Skin of body (tissue), 2 donors: ENCODE measurements at regions not wholly inside any gene's neighbourhood (a gene's known extent, or its start where the extent isn't known, plus 50 kb on each side); places are given as distances from the start of the nearest gene placed in this dataset. TPM values are rescaled to one million over a fixed set of nuclear protein-coding genes. Genes with fewer than 3 reads are reported as not detected.
"Not testable (repeated sequence)": the region's sequence is repeated elsewhere in the genome, so short reads cannot be mapped to it uniquely, and the experiment has no call there.

Experiments used
- DNase-seq: peaks from one replicate; lab custom pipeline; 2025; lab: John Stamatoyannopoulos, UW
- small RNA-seq: library from RNA; depleted of rRNA; stranded (forward); fragments of <200 nt; gene quantifications from one replicate; pipeline ENCODE3, GENCODE V24; 2014; ENCODE audit warnings: low replicate concordance

DNA sequence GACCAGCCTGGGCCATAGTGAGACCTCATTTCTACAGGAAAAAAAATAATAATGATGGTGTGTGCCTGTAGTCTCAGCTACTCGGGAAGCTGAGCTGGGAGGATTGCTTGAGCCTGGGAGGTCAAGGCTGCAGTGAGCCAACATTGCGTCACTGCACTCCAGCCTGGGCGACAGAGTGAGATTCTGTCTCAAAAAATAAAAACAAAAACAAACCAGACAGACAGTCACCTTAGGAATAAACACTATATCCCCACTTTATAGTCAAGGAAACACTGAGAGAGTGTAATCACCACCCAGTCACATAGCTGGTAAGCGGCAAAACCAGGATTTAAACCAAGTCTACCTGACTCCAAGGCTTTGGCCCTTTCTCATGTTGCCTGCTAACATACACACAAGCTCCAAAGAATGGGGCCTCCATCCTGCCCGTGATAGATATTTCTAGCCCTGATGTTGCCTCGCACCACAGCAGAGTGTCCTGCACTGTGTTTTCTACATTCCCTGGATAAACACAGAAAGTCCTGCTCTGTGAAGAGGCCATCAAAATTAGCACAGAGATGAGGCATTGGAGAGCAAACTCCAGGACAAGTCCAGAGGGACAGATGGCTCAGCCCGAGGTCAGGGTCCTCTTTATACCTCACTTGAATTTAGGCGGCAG is 66.1 kb upstream of the SMURF2 start:
- no peak for DNase-seq

DNA sequence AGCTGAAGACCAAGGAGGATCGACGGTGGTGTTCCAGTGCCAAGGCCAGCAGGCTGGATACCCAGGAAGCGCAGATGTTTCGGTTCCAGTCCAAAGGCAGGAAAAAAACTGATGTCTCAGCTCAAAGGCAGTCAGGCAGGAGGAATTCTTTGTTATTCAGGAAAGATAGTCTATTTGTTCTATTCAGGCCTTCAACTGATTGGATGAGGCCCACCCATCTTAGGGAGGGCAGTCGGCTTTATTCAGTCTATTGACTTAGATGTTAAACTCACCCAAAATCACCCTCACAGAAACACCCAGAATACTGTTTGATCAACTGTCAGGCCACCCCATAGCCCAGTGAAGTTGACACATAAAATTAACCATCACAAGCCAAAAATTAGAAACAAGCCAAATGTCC is 63.9 kb upstream of the SMURF2 start:
- DNase-seq: not testable (repeated sequence)

DNA sequence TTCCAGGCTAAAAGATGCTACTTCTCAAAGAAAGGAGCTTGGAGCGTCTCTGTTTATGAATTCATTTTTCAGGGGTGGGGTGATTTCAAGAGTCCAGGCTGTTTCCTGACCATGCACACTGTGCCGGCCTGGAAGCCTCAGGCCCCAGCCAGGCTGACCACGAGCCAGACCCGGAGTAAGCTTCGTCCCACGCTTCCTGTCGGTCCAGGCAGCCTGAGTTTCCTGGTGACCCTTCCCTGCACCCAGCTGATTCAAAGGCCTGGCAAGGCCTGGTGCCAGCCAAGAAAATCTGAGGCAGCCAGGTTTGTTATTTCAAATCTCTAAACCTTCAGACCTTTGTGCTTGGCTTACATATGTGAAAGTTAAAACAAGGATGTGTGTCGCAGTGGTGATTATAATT is 62.1 kb upstream of the SMURF2 start:
- DNase-seq: not testable (repeated sequence)

DNA sequence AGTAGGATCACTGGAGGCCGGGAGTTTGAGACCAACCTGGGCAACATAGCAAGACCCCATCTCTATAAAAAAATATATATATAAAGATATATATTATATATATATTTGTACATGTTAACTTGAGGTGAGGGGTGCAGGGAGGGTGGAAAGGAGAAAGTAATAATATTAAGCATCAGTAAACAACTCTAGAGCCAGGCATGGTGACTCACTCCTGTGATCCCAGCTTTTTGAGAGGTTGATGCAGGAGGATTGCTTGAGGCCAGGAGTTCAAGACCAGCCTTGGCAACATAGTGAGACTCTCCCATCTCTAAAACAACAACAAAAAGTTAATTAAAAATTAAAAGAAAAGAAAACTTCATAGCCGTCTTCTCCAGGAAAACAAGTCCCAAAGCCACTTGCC is 61.7 kb upstream of the SMURF2 start:
- DNase-seq: no peak

DNA sequence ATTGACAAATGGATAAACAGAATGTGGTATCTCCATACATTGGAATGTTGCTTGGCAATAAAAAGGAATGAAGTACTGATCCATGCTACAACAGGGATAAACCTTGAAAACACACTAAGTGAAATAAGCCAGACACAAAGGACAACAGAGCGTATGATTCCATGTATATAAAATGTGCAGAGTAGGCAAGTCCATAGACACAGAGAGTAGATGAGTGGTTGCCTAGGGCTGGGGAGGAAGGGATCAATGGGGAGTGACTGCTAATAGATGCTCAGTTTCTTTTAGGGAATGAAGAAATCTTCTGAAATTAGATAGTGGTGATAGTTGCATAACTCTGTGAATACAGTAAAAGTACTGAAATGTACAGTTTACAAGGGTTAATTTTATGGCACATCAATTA is 59.4 kb upstream of the SMURF2 start:
- DNase-seq: not testable (repeated sequence)

DNA sequence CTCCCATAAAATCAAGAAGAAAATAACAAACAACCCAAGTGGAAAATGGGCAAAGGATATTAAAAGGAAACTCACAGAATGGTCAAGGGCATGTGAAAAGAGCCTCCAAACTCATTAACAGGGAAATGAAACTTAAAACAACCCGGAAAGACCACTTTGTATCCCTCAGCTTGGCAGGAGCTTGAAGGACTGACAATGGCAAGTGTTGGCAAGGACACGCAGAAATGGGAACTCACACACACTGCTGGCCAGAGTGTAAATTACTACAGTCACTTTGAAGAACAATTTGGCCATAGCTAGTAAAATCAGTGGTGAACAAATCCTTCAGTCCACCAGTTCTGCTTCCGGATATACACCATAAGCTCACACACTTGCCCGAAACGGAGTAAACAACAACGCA is 58.1 kb upstream of the SMURF2 start:
- DNase-seq: not testable (repeated sequence)

DNA sequence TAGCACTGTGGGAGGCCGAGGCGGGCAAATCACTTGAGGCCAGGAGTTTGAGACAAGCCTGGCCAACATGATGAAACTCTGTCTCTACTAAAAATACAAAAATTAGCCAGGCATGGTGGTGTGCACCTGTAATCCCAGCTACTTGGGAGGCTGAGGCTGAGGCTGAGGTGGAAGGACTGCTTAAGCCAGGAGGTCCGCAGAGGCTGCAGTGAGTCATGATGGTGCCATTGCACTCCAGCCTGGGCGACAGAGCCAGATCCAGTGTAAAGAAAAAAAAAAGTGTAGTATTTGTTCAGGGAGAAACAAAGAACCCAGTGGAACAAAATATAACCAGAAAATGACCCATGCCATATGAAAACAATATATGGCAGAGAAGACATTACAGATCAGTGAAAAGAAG is 57.4 kb upstream of the SMURF2 start:
- DNase-seq: not testable (repeated sequence)

DNA sequence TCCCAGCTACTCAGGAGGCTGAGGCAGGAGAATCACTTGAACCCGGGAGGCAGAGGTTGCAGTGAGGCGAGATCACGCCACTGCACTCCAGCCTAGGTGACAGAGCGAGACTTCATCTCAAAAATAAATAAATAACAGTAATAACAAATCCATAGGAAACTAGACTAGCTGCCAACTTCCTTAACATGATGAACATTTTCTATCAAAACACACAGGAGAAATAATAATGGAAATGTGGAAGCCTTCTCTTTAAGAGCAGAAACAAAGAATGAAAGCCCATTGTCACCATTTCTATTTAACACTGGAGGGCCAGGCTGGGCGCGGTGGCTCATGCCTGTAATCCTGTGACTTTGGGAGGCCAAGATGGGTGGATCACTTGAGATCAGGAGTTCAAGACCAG is 56.7 kb upstream of the SMURF2 start:
- not testable (repeated sequence) for DNase-seq

DNA sequence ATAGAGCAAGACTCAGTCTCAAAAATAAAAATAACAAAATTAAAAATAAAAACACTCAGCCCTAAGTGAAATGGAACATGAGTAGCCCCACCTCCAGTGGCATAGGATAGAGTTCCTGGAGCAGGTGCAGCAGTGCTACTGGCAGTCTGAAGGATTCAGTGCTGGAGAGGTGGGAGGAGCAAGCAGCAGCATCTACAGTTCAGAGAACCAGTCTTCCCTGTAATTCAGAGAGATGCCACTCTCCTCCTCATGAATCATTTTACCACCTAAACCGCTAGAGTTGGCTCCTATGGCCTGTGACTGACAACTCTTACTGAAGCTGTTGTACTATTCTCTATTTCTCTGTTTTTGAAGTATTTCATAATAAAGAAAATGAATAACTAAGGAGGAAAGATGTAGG is 56.0 kb upstream of the SMURF2 start:
- DNase-seq: no peak

DNA sequence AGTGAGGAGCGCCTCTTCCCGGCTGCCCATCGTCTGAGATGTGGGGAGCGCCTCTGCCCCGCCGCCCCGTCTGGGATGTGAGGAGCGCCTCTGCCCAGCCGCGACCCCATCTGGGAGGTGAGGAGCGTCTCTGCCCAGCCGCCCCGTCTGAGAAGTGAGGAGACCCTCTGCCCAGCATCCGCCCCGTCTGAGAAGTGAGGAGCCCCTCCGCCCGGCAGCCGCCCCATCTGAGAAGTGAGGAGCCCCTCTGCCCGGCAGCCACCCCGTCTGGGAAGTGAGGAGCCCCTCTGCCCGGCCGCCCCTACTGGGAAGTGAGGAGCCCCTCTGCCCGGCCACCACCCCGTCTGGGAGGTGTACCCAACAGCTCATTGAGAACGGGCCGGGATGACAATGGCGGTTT is 54.4 kb upstream of the SMURF2 start:
- not testable (repeated sequence) for DNase-seq

DNA sequence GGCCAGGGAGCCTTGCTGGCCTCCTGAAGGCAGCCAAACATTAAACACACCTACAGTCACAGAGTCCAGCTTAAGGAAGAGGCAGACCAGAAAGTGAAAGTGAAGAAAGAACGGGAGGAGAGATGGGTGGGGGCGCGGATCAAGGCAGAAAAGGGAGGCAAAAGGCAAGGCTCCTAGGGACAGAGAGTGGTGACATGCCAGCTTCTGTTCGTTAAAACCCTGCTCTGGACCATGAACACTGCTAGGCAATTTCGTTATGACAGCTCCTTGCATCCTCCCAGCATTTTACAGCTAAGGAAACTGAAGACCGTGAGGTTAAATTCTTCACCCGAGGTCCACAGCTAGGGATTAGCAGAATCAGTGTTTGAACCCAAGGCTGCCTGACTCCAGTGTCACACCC is 51.7 kb upstream of the SMURF2 start:
- DNase-seq: not testable (repeated sequence)

DNA sequence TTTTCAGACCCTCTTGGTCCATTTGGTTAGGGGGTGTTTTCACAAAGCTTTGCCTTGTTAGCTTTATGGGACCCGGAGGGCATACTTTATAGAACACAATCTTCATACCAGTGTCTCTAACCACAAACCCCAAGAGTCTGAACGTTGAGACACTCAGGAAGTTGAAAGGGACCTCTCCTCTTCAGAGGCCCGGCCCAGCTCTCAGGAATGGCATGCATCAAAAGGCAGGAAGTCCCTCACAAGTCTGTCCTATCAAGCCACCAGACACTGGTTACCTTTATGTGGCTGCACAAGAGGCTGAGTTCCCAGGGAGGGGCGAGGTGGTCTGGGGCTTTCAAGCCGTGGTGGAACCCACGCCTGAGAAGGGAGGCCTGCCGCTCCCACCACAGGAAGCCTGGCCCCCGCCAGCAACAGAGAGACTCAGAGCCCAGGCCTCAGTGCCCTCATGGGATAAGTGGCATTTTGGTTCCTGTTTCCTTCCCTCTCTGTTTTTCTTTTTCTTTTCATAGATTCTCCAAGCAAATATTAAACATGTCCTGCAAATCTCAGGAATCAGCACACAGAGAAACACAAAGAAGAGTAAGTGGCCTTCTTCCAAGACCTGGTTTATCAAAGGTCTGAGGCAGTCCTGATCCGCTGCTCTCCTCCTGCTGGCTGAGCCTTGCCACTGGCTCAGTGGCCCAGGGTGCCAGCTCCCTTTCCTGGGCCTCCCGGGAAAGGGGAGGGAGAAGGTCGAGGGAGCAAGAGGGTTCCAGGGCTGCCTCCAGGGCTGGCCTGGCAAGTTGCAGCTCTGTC is 50.6 kb upstream of the SMURF2 start:
- DNase-seq: not testable (repeated sequence)

Small RNAs in the stretch of these regions (small RNA-seq; reads per million reads assigned to genes)
- not detected for gene AC103810.3
- gene BPTFP1: not detected
- gene MINOS1P2: not detected
- gene MIR6080: not detected
